GM19467 (cell line): ENCODE measurements at regions not wholly inside any gene's neighbourhood (a gene's known extent, or its start where the extent isn't known, plus 50 kb on each side); places are given as distances from the start of the nearest gene placed in this dataset.

ENCODE experiments used
- ATAC-seq: cut with Tn5 transposase; IDR thresholded peaks from one replicate; pipeline ENCODE4 v1.9.1; 2021; ENCODE audit warnings: mild to moderate bottlenecking, moderate library complexity; ENCODE audit not compliant: unreplicated experiment

DNA sequence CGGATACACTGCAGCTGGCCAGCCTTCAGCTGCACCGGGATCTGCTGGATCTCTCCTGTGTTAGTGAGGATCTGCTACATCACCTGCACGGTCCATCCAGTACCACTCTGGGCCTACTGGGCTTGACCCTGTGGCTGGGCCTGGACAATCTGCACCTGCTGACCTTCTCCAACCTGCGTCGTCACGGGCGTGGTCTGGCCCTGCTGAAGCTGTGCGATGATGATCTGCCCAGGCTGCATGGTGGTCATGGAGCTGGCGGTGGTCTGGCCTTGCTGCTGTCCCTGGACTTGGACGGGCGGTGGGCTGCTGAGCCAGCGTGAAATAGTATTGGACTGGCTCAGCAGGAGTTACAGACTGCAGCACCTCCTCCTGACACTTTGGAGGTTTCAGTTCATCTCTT is 137.1 kb upstream of the GAS1 start:
- no peak for ATAC-seq

DNA sequence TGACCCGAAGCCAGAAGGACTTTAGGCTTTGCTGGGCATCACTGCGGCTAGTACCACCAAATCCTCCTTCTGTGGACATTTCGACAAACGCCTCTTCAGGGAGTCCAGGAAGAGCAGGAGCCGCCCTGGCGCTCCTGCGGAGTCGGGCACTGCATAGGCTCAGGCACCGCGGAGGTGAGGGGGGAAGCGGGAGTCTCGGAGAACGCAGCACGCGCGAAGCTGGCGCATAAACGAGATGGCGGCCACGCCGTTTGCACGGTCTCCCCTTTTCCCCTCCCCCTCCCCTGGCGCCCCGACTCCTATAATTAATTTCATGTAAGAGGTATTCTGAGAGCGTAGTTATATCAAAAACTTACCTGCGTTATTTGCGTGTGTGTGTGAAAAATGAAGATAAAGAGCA is 137.8 kb upstream of the GAS1 start:
- ATAC-seq: no peak

DNA sequence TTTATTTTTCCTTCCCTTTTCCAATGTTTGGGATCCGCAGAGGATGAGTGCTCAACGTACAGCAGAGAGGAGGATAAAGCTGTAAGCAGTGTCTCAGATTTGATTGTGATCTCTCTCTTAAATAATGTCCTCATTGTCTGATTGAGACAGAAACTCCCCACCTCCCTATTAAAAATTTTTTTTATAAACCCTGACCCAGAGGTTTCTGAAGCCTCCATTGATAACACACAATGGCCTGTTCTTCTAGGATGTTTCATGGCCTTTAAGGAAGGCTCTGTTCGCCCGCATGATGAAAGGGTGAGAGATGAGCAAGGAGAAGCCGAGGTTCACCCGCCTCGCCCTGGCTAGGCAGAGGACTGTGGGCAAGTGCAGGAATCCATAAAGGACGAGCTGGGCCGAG is 138.2 kb upstream of the GAS1 start:
- no peak for ATAC-seq

DNA sequence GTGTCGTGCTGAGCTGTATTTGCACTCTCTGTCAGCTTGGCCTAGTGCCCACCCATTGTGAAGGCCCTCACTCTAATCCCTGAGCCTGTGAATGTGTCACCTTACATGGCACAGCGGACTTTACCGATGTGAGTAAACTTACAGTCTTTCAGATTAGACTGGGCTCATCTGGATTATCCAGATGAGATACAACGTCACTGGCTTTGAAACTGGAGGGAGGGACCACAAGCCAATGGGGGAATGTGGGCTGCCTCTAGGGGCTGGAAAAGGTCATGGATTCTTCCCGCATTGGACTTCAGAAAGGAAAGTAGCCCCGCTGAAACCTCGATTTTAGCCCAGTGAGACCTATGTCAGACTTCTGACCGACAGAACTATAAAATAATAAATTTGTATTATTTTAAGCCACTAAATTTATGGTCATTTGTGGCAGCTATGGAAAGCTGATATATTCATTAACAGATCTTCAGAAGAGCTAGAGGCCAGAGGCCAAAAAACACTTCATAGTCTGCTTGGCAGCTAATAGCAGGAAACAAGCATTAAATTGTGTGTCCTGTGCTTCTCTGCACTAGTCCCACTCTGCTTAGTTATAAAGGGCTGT is 139.0 kb upstream of the GAS1 start:
- no peak for ATAC-seq

DNA sequence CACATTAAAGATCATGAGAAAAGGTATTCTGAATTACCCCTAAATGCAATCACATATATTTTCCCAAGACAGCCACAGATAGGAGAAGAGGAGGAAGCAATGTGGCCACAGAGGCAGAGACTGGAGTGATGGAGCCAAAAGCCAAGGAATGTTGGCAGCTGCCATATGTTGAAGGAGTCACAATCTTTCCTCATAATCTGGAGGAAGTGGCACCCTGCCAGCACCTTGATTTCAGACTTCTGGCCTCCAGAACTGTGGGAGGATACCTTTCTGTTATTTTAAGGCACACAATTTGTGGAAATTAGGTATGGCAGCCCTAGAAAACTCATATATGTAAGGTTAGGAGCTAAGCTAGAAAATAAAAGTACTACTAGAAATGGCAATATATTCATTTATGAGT is 139.9 kb upstream of the GAS1 start:
- no peak for ATAC-seq

DNA sequence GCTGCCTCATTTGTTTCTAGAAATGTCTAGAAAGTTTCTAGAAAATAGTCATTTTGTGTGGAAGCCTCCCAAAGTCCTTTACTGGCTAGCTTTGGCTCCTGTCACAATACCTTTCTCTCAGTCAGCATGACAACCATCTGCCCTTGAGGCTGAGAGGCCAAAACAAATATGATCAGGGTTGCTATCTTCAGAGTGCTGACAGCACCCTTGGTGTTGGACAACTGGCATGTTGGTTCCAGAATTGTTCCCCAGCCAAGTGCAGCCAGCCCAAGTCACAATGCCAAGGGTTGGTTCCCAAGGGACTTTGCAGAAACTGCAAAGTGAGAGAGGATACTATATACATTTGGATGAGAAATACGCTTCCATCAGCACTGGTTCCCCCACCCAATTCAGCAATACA is 140.9 kb upstream of the GAS1 start:
- ATAC-seq: no peak

DNA sequence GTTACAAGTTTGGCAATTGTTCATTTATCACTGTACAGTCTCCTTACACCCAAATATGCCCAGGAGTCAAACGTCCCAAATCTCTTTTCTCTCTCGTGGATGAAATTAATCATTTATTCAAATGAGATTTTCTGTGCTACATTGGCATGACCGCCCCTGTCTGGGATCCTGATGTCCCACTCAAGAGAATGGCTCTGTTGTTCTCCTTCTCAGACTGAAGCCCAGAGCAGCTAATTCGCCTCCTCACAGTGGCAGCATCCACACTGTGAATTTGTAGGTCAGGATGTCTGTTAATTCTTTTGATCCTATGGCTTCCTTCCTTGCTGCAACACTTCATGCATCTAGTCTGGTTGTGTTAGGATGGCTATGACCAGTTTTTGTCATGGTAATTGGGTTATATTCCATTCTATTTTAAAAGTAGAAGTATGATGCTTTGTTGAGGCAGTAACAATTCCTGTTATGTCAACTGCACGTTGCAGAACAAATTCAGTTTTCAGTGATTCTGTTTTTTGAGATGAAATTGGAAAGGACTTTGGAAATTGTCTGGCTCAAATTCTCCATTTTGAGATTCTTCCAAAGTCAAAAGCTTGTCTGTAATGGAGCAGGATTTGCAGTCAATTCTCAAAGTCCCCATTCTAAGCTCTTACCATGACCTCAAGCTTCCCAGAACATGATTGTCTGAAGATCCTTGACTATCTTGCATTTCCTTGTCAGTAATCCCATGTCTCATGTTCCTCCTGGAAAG is 141.5 kb upstream of the GAS1 start:
- ATAC-seq: no peak

DNA sequence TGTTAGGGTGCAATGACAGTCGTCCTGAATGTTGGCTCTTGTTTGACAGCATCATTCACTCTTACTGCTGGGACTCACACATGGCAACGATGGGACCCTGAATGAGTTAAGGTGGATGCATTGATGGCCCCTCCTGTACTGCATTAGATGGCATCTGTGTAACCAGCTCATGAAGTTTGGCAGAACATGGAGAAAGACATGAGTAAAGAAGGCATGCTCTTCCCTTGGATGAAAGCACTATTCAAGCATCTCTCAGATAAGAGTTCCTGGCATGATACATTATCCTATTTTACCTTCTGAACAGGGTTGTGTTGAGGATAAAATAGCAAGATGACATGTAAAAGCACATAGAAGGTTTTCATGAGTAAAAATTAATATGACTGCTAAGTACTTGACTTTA is 142.2 kb upstream of the GAS1 start:
- ATAC-seq: no peak

DNA sequence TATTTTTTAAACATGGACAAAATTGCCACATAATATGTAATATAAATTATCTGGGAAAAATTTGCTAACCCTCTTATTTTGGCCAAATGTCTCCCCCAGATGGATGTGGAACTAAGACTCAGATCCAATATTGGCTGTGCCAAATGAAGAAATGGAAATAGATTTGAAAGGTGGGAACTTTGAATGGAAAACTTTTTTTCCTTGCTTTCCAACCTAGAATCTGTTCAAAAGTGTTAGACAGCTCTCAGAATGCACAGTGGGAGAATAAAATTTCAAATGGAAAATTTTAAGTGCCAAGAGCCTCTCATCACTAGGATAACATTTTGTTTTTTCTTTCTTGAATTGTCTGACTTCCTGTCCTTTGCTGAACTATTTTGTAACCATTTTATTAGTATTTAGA is 142.6 kb upstream of the GAS1 start:
- ATAC-seq: no peak

DNA sequence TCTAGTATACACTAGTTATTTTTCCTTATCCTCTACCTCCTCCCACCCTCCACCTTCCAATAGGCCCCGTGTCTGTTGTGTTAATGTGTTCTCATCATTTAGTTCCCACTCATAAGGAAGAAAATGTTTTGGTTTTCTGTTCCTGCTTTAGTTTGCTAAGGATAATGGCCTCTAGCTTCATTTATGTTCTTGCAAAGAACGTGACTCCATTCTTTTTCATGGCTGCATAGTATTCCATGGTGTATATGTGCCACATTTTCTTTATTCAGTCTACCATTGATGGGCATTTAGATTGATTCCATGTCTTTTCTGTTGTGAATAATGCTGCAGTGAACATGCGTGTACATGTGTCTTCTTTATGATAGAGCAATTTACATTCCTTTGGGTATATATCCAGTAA is 146.5 kb upstream of the GAS1 start:
- no peak for ATAC-seq

DNA sequence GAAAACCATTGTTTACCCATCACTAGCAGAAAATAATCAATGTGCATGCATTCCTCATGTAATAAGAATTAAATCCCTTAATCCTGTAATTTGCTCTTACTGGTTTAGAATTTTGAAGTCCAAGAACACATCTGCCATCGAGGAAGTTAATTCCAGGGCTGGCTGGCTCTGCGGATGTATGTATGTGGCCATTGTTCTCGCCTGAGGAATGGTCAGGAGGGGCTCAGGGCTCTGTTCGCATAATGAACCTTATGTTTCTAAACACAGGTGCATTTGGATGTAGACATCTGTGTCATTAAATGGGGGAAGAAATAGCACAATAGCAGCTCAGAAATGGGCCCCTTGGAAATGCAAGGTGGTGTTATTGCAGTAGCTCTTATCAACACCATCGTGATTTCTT is 148.6 kb upstream of the GAS1 start:
- no peak for ATAC-seq

DNA sequence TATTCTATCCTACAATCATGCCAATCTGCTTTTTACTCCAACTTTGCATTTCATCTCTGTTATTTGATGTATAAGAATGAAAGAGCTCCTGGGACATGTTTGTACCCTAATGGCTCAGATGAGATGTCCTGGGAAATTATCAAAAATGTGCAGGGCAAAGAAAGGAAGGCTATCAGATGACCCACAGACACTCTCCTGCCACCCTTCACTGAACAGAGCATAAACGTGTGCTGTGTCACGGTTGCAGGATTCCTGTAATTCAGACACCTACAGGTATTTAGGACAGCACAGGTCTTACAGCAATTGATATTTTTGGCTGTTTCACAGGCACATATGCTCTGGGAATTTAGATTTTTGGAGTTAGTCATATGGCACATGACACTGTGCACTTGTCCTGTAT is 149.2 kb upstream of the GAS1 start:
- no peak for ATAC-seq

DNA sequence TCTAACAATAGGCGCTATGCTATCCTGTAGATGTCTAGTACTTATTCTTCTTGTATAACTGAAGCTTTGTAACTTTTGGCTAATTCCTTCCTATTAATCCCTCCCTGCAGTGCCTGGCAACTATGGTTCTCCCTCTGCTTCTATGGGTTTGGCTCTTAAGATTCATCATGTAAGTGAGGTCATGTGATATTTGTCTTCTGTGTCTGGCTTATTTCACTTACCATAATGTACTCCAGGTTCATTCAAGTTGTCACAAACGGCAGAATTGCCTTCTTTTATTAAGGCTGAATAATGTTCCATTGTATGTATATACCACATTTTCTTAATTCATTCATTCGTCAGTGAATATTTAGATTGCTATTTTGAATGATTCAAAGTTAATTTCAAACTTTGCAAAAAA is 149.9 kb upstream of the GAS1 start:
- no peak for ATAC-seq

DNA sequence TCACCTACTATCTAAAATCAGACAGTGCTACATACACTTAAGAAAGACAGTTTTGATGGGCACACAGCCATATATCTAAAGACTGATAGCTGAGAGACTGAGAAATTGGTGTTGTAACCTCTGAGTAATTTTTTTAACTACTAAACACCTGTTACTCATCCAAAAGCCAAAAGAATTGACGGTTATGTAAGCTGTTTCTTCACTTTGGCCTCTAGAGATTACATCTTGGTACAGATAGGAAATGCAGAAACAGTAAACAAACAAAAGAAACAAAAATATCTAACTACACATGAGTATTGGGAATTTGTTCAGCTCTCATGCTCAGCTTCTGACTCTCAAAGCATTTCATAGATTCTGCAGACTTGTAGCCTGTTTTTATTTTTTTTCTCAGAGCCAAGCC is 152.1 kb upstream of the GAS1 start:
- ATAC-seq: no peak

DNA sequence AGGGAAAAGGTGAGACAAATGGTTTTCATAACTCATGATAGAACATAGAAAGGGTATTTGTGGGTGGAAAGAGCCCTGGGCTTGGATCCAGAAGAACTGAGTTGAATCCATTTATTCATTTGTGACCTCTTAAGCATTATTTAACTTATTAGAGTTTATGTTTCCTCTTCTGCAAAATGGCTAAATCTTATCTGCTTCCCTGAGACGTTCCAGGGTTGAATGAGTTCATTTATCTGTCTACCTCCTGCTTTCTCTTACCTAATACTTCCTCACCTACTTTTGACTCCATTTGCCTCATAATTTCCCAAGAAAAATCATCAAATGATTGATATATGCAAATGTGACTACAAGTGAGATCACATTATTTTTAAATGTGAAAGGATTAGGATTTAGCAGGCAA is 152.7 kb upstream of the GAS1 start:
- ATAC-seq: no peak

DNA sequence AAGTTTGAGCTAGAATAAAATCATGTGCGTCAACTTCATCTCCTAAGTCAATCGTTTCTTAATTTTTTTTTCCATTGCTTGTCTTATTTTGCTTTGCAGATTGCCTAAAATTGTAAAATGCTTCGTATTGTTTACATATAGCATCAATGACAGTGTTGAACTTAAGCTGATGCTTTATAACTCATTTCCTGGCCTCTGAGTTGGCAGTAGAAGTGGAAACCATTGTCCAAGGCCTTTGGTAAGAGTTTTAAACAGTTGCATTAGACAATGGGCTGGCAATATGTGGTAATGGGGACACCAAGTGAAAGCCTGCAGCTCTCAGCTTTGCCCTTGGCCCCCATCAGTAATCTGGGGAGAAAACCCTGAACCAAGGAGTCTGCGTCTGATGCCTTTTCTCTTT is 154.8 kb upstream of the GAS1 start:
- ATAC-seq: no peak

DNA sequence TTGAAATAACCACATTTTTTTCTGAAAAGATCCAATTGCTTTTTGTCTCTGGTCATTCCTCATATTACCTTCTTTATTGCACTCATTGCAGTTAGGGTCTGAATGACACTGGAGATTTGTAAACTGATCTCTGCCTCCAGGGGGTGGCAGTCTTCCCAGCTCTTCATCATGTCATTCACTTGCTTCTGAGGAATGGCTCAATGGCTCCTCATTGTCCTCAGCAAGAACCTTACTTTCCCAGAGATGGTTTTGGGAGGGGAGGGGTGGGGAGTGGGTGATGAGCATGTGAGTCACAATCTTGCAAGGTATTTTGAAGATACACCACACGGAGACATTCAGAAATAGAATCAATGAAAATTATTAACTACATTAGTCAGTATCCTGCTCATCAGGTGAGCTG is 159.8 kb upstream of the GAS1 start:
- ATAC-seq: no peak

DNA sequence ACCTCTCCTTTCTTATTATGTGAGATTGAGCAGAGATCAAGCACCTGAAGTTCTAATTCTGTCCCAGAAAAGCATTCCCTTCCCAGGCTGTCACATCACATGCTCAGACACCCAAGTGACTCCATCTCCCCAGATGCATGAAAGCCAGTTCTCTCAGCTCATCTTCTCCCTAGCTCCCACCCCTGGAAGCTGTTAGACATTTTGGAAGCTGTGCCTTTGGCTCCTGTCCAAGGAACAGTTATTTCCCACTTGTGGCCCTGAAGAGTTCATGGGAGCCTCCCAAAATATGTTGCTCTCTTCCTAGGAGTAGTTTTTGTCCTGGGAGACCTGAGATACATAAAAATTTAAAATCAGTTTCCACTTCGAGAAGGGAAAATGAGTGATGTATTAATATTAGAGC is 161.4 kb upstream of the GAS1 start:
- ATAC-seq: no peak

DNA sequence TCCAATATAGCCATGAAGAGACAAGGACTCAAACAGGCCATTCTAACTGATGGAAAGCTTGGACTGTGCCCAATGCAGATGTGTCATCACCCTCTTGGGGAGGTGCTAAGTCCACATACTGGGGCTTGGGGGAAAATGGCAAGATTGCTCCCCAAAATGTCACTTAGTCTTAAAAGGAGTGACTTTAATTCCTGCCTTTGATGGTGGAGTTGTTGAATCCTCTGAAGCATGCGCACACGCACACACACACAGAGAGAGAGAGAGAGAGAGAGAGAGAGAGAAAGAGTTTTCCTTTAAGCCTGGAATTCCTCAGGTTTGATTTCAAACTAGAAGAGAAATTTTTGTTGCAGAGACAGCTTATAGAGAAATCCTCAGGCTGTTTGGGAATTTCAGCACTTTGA is 161.9 kb upstream of the GAS1 start:
- ATAC-seq: no peak

DNA sequence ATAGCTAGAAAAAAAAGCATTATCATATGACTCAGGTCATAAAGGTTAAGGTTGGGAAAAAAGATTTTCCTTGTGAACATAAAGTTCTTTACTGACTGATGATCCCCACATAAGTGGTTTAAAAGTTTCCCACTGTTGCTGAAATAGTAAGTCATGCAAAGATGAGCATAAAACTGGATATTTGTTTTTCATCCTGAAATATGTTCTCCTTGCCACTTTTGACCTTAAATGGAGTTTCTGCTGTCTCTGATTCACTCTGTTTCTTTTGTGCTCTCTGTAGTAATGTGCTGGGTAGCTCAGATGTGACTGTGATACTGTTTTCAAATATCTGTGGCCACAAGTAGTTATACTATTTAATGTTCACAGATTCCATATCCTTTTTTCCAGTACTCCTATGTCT is 162.5 kb upstream of the GAS1 start:
- ATAC-seq: no peak

DNA sequence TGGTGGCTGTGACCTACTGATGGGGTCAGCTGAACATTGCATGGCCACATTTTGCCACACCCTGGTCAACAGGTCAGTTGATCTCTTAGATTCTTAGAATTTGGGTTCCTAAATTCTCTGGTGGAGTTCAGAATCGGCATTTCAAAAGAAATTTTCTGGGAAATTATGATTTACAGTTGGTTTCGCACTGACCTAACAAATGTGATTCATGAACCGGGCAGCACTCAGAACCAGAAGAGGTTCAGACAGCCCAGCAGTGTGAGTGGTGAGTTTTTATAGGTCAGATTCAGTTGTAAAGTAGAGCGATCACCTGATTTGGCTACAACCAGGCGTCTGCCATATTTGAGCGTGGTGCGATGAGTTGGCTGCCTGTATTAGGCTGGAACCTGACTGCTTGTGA is 163.7 kb upstream of the GAS1 start:
- ATAC-seq: no peak

DNA sequence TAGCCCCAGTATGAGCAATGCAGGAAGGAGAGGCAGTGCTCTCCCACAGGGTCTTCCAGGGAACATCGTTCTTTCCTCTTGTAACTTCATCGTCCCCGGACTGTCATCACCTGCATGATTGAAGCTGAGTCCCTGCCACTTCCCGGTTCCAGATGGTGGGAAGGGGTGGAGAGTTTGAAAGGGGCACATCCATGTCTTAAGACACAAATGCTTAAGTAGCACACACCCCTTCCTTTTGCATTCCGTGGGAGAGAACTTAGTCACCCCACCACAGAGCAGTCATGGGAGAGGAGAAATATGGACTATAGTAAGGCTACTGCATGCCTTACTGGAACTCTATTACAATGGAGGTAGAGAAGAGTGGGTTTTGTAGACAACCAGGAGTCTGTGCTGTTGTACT is 165.3 kb upstream of the GAS1 start:
- ATAC-seq: no peak

DNA sequence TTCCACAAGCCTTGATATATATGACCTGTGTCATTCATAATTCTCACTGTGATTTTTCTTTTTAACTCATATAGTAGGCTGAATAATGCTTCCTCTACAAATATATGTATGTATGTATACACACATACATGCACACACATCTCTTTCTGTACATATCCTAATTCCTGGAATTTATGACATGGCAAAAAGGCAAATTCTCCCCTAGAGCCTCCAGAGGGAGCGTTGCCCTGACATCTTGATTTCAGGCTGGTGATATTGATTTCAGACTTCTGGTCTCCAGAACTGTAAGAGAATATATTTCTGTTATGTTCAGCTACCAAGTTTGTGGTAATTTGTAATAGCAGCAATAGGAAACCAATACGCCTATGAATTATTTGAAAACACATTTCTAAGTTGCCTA is 166.6 kb upstream of the GAS1 start:
- no peak for ATAC-seq
